K562 (cell line): ENCODE measurements at regions not wholly inside any gene's neighbourhood (a gene's known extent, or its start where the extent isn't known, plus 50 kb on each side); places are given as distances from the start of the nearest gene placed in this dataset.
A peak's percentile ranks its signal among the peaks of the same experiment; 100 is the strongest.

Experiments used
- COPS2 ChIP-seq: fragments of 450-650 bp; conservative IDR thresholded peaks from 2 replicates; pipeline ENCODE4 v1.6.1; 2016; ENCODE audit warnings: mild to moderate bottlenecking, moderate library complexity
- FOXM1 ChIP-seq, 2 experiments: fragments of 450-650 bp in 1 of 2; sonication (generic) in 1 of 2; formaldehyde crosslinking in 1 of 2; IDR thresholded peaks; 2 replicates each; pipeline versions ENCODE4 v1.6.1 to v1.9.0; 2017 to 2022; ENCODE audit warnings: low read depth in 2 of 2, mild to moderate bottlenecking in 2 of 2, missing genetic modification reagents in 1 of 2, moderate library complexity in 1 of 2
- JUN ChIP-seq, 2 experiments: sonication (generic) in 1 of 2; formaldehyde crosslinking in 1 of 2; IDR thresholded peaks; 2 replicates each; pipeline versions ENCODE4 v1.6.1 to v1.8.0; 2012 to 2022; ENCODE audit warnings: borderline replicate concordance in 2 of 2, mild to moderate bottlenecking in 2 of 2, improper control_type of control experiment in 1 of 2, low read depth in 1 of 2, low read length in 1 of 2, missing genetic modification reagents in 1 of 2
- NONO ChIP-seq, 2 experiments: fragments of 200-400 bp in 1 of 2; fragments of 450-650 bp in 1 of 2; formaldehyde crosslinking in 1 of 2; IDR thresholded peaks; 2 replicates each; pipeline ENCODE4 v1.6.1; 2017; ENCODE audit warnings: low read depth in 2 of 2, mild to moderate bottlenecking in 2 of 2, moderate library complexity in 2 of 2, low read length in 1 of 2
- RFX1 ChIP-seq: fragments of 450-650 bp; IDR thresholded peaks from 2 replicates; pipeline ENCODE4 v1.6.1; 2016; ENCODE audit warnings: mild to moderate bottlenecking, moderate library complexity
- ZBTB40 ChIP-seq, 2 experiments: fragments of 450-650 bp in 1 of 2; sonication (generic) in 1 of 2; formaldehyde crosslinking in 1 of 2; IDR thresholded peaks; 2 replicates each; pipeline versions ENCODE4 v1.7.1 to v1.9.0; 2016 to 2022; ENCODE audit warnings: inconsistent platforms in 1 of 2, mild to moderate bottlenecking in 1 of 2, missing genetic modification reagents in 1 of 2
- ZC3H11A ChIP-seq: IDR thresholded peaks from 2 replicates; pipeline ENCODE4 v1.6.1; 2012; ENCODE audit warnings: low read depth, low read length, improper control_type of control experiment
- ZNF224 ChIP-seq: sonication (generic); formaldehyde crosslinking; IDR thresholded peaks from 2 replicates; pipeline ENCODE4 v1.8.0; 2022; ENCODE audit warnings: mild to moderate bottlenecking, missing genetic modification reagents
- ZNF311 ChIP-seq: fragments of 250-450 bp; sonication (Bioruptor Pico); IDR thresholded peaks from 2 replicates; pipeline ENCODE4 v1.4.0; 2020; ENCODE audit warnings: mild to moderate bottlenecking, moderate library complexity
- TF ChIP-seq, protein P1 (sequence below), 2 experiments: fragments of 450-650 bp; IDR thresholded peaks; 2 replicates each; pipeline ENCODE4 v1.6.1; 2016
- TF ChIP-seq, protein P2 (sequence below), 2 experiments: fragments of 450-650 bp in 1 of 2; IDR thresholded peaks; 2 replicates each; pipeline ENCODE4 v1.6.1; 2011 to 2017; ENCODE audit warnings: low read depth in 2 of 2, antibody characterized with exemption in 1 of 2, borderline replicate concordance in 1 of 2, low read length in 1 of 2, mild to moderate bottlenecking in 1 of 2, mixed read lengths in 1 of 2; ENCODE audit not compliant: control insufficient read depth in 1 of 2

- TF ChIP-seq ZBTB40 (IDR thresholded peaks at IDR 0.05): peak; percentile 50; the same call in 1 of the 2 replicates
- no peak for TF ChIP-seq ZBTB40 (CRISPR knock-in tag; IDR thresholded peaks at IDR 0.05)
- TF ChIP-seq NONO (IDR thresholded peaks at IDR 0.05; ENCODE audit: low read depth in 2 of 2, low read length in 1 of 2): no peak
- TF ChIP-seq, protein P1, sequence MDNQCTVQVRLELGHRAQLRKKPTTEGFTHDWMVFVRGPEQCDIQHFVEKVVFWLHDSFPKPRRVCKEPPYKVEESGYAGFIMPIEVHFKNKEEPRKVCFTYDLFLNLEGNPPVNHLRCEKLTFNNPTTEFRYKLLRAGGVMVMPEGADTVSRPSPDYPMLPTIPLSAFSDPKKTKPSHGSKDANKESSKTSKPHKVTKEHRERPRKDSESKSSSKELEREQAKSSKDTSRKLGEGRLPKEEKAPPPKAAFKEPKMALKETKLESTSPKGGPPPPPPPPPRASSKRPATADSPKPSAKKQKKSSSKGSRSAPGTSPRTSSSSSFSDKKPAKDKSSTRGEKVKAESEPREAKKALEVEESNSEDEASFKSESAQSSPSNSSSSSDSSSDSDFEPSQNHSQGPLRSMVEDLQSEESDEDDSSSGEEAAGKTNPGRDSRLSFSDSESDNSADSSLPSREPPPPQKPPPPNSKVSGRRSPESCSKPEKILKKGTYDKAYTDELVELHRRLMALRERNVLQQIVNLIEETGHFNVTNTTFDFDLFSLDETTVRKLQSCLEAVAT (IDR thresholded peaks at IDR 0.05): no peak
- TF ChIP-seq COPS2: no peak
- TF ChIP-seq RFX1: no peak
- TF ChIP-seq JUN (IDR thresholded peaks at IDR 0.05; ENCODE audit: borderline replicate concordance, low read depth, low read length): no peak
- no peak for TF ChIP-seq JUN (CRISPR knock-in tag; IDR thresholded peaks at IDR 0.05; ENCODE audit: borderline replicate concordance)
- TF ChIP-seq ZNF311 (CRISPR knock-in tag): no peak
- TF ChIP-seq, protein P2, sequence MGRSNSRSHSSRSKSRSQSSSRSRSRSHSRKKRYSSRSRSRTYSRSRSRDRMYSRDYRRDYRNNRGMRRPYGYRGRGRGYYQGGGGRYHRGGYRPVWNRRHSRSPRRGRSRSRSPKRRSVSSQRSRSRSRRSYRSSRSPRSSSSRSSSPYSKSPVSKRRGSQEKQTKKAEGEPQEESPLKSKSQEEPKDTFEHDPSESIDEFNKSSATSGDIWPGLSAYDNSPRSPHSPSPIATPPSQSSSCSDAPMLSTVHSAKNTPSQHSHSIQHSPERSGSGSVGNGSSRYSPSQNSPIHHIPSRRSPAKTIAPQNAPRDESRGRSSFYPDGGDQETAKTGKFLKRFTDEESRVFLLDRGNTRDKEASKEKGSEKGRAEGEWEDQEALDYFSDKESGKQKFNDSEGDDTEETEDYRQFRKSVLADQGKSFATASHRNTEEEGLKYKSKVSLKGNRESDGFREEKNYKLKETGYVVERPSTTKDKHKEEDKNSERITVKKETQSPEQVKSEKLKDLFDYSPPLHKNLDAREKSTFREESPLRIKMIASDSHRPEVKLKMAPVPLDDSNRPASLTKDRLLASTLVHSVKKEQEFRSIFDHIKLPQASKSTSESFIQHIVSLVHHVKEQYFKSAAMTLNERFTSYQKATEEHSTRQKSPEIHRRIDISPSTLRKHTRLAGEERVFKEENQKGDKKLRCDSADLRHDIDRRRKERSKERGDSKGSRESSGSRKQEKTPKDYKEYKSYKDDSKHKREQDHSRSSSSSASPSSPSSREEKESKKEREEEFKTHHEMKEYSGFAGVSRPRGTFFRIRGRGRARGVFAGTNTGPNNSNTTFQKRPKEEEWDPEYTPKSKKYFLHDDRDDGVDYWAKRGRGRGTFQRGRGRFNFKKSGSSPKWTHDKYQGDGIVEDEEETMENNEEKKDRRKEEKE (IDR thresholded peaks at IDR 0.05; ENCODE audit: borderline replicate concordance in 1 of 2, control insufficient read depth in 1 of 2, low read depth in 2 of 2, low read length in 1 of 2): no peak
- TF ChIP-seq ZC3H11A: no peak
- TF ChIP-seq ZNF224 (CRISPR knock-in tag): no peak
- TF ChIP-seq FOXM1 (IDR thresholded peaks at IDR 0.05; ENCODE audit: low read depth): 0 out of 2 replicates have a peak, but pooled peaks have one; percentile 33
- TF ChIP-seq FOXM1 (CRISPR knock-in tag; IDR thresholded peaks at IDR 0.05; ENCODE audit: low read depth): no peak
Observed at GRCh38 chr12:70165450-70165849, 77.8 kb upstream of the CNOT2 start (continued).
